ENCODE measurements at regions not wholly inside any gene's neighbourhood (a gene's known extent, or its start where the extent isn't known, plus 50 kb on each side); places are given as distances from the start of the nearest gene placed in this dataset.

DNA sequence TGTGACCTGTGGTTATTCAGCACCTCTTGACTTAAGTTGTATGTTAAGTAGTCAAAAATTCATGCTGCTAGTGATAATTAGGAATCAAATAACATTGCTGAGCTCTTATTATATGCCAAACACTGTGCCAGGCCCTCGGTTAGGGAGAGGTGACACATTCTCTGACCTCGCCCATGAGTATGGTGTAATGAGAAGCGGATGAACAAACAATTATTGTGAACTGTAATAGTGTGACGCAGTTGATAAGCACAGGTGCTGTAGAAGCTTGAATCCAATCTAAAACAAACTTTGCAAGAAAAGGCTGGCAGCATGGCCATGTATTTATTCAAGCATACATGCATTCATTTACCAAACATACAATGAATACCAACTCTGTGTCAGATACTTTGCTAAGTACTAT lies 303.5 kb upstream of the HS3ST1 start:
- TF ChIP-seq EZH2 (IDR thresholded peaks at IDR 0.05; ENCODE audit: low read depth, unreplicated experiment) (no peak), NANOG (IDR thresholded peaks at IDR 0.05; ENCODE audit: borderline replicate concordance) (no peak), POLR2AphosphoS5 (IDR thresholded peaks at IDR 0.05; ENCODE audit: low read depth) (no peak), REST (IDR thresholded peaks at IDR 0.05; ENCODE audit: unreplicated experiment) (no peak), JUNB (IDR thresholded peaks at IDR 0.05; ENCODE audit: unreplicated experiment) (no peak), ZNF331 (CRISPR knock-in tag; IDR thresholded peaks at IDR 0.05; ENCODE audit: low read depth) (no peak), EZH2phosphoT487 (IDR thresholded peaks at IDR 0.05; ENCODE audit: unreplicated experiment) (no peak), ZNF462 (CRISPR knock-in tag; IDR thresholded peaks at IDR 0.05) (no peak)
- TF ChIP-seq, protein P1, sequence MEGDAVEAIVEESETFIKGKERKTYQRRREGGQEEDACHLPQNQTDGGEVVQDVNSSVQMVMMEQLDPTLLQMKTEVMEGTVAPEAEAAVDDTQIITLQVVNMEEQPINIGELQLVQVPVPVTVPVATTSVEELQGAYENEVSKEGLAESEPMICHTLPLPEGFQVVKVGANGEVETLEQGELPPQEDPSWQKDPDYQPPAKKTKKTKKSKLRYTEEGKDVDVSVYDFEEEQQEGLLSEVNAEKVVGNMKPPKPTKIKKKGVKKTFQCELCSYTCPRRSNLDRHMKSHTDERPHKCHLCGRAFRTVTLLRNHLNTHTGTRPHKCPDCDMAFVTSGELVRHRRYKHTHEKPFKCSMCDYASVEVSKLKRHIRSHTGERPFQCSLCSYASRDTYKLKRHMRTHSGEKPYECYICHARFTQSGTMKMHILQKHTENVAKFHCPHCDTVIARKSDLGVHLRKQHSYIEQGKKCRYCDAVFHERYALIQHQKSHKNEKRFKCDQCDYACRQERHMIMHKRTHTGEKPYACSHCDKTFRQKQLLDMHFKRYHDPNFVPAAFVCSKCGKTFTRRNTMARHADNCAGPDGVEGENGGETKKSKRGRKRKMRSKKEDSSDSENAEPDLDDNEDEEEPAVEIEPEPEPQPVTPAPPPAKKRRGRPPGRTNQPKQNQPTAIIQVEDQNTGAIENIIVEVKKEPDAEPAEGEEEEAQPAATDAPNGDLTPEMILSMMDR (conservative IDR thresholded peaks at IDR 0.05; ENCODE audit: low read depth in 2 of 2) = no peak
- TF ChIP-seq, protein P2, sequence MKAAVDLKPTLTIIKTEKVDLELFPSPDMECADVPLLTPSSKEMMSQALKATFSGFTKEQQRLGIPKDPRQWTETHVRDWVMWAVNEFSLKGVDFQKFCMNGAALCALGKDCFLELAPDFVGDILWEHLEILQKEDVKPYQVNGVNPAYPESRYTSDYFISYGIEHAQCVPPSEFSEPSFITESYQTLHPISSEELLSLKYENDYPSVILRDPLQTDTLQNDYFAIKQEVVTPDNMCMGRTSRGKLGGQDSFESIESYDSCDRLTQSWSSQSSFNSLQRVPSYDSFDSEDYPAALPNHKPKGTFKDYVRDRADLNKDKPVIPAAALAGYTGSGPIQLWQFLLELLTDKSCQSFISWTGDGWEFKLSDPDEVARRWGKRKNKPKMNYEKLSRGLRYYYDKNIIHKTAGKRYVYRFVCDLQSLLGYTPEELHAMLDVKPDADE (IDR thresholded peaks at IDR 0.05) = no peak
